ENCODE measurements at regions not wholly inside any gene's neighbourhood (a gene's known extent, or its start where the extent isn't known, plus 50 kb on each side); places are given as distances from the start of the nearest gene placed in this dataset.
A peak's percentile ranks its signal among the peaks of the same experiment; 100 is the strongest.
"Not testable (repeated sequence)": the region's sequence is repeated elsewhere in the genome, so short reads cannot be mapped to it uniquely, and the experiment has no call there.

DNA sequence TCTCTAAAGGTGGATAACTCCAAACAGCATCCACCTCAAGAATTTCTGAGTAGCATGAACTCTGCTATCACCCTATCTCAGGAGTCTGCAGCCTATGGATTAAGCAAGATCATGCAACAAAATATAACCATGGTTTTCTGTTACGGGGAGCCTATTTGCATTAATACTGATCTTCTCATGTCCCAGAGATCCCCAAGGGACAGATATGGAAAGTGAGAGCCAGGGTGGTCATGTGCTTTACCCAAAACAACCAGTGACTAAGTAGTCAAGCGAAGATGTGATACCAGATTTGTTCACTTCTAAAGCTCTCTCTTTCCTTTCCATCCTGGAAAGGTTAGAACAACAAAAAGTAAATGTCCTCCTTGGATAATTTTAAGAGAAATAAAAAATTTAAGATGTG, 125.1 kb downstream of the PRRX1 start:
- peaks cover 0 to 10% (median 0%) of the 10 kb centered on the region in 3 donors for H3K27me3 Mint-ChIP-seq
- H3K4me1 Mint-ChIP-seq, result no peaks in the 10 kb centered on the region
- no peak for DNase-seq
- no peak overlapping the region for H3K4me3 Mint-ChIP-seq
- no peak overlapping the region for H3K27ac Mint-ChIP-seq
- H3K9me3 Mint-ChIP-seq, result peaks cover 0 to 9% (median 2%) of the 10 kb centered on the region in 7 donors
- H3K36me3 Mint-ChIP-seq, result no peaks in the 10 kb centered on the region
- no peak for ATAC-seq (ENCODE audit: low read depth in 2 of 2)

DNA sequence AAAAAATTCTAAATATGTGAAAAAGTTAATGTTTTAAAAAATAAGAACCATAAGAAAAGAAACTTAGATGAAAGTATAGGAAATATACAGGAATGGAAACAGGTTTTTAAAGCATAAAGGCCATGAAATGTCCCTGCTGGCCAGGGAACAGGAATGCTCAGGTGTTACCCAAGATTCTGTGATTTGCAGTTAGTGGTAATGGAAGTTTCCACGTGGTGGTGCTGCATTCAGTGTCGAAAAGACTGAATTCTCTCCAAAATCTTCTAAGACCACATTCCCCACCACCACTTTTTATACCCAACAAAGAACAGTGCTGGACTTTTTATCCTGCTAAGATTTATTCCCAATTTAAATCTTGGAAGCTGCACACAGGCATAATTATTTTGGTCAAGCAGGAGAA, 126.2 kb downstream of the PRRX1 start:
- Mint-ChIP-seq H3K27ac (no peak overlapping the region), H3K9me3 (peaks cover 0 to 9% (median 2%) of the 10 kb centered on the region in 7 donors), H3K36me3 (no peaks in the 10 kb centered on the region), H3K4me3 (no peak overlapping the region), H3K4me1 (no peaks in the 10 kb centered on the region), H3K27me3 (peaks cover 0 to 10% (median 0%) of the 10 kb centered on the region in 3 donors)
- DNase-seq (no peak), ATAC-seq (ENCODE audit: low read depth in 2 of 2) (no peak)

DNA sequence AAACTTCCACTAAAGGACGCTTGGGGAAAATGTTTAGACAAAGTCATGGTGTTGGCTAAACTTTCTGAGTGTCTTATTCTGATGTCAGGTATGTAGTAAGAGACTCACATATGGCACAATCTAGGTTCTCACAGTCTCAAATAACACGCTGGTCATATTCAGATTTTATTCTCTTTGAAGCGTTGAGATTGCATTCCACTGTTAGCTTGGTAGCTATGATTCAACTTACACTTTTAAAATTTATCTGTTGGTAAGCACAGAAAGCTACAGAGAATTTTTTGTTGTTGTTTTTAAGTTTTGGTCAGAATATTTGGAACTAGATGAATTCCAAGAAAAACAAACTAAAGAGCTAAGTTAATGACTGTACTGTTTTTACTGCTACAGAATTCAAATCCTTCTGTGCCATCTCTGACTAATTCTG, 126.7 kb downstream of the PRRX1 start:
- ATAC-seq (ENCODE audit: low read depth in 2 of 2) (no peak), DNase-seq (no peak)
- no peak overlapping the region for H3K27ac Mint-ChIP-seq
- peaks cover 0 to 10% (median 0%) of the 10 kb centered on the region in 3 donors for H3K27me3 Mint-ChIP-seq
- H3K4me3 Mint-ChIP-seq, result no peak overlapping the region
- no peaks in the 10 kb centered on the region for H3K4me1 Mint-ChIP-seq
- no peaks in the 10 kb centered on the region for H3K36me3 Mint-ChIP-seq
- peaks cover 0 to 9% (median 2%) of the 10 kb centered on the region in 7 donors for H3K9me3 Mint-ChIP-seq

DNA sequence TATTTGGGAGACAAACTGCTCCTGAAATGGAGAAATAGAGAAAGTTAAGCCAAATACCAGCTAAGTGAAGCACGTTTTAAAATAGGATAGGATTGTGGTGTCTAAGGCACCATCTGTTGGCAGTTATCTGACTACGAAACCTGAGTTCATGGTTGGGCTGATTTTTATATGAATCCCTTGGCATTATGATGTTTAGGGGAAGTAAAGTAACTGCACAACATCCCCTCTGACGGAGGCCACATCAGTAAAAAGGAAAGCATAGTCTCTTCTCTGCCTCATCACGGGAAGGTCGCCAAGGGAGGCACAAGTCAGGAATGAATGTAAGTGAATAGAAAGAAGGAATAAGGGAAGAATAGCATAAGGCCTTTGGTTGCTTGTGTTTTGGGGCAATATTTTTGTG, 128.0 kb downstream of the PRRX1 start:
- H3K9me3 Mint-ChIP-seq, result peaks cover 0 to 5% (median 0%) of the 10 kb centered on the region in 7 donors
- H3K27ac Mint-ChIP-seq, result no peak overlapping the region
- no peaks in the 10 kb centered on the region for H3K36me3 Mint-ChIP-seq
- H3K4me3 Mint-ChIP-seq, result no peak overlapping the region
- ATAC-seq (ENCODE audit: low read depth in 2 of 2) (no peak), DNase-seq (no peak)
- H3K27me3 Mint-ChIP-seq, result peaks cover 0 to 11% (median 0%) of the 10 kb centered on the region in 3 donors
- no peaks in the 10 kb centered on the region for H3K4me1 Mint-ChIP-seq

DNA sequence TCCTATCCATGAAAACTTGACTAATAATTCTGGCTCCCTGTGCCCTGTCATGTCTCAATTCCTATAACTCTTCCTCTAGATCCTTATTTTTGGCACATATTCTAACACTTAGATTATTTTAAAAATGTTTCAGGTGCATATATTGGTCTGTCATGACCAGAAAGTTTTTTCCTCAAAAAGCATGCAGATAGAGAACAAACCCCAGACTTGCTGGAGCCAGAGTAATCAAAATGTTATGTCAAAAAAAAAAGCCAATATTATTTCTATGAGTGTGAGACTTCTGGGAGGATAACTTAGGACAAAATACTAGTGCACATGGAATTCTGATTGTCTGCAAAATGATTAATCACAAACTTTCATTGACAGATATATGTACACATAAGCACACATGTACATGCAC, 135.1 kb upstream of the MROH9 start:
- peak overlapping the region in 1 of 6 donors; percentile 20 for H3K27ac Mint-ChIP-seq
- no peaks in the 10 kb centered on the region for H3K4me1 Mint-ChIP-seq
- DNase-seq, result no peak
- no peak for ATAC-seq (ENCODE audit: low read depth in 2 of 2)
- H3K36me3 Mint-ChIP-seq, result no peaks in the 10 kb centered on the region
- H3K9me3 Mint-ChIP-seq, result peaks cover 0 to 1% (median 0%) of the 10 kb centered on the region in 7 donors
- H3K4me3 Mint-ChIP-seq, result no peak overlapping the region
- peaks cover 0 to 6% (median 0%) of the 10 kb centered on the region in 3 donors for H3K27me3 Mint-ChIP-seq

DNA sequence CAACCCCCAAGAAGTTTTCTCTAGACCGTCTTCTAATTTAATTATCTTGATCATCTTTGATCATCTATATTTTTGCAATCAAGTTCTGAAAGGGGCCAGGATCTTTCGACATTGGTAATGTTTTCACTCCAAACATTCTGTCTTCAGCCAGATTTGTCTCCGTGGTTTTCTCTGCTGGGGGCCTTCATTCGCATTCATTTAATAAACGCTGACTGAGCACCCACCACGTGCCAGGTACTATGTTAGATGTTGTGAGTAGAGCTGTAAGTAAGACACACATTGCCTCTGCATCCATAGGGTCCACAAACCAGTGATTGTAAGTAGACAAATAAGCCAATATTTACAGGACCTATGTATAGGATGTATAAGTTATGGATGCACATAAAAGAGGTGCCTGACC, 134.5 kb upstream of the MROH9 start:
- H3K4me1 Mint-ChIP-seq, result no peaks in the 10 kb centered on the region
- H3K4me3 Mint-ChIP-seq, result no peak overlapping the region
- H3K36me3 Mint-ChIP-seq, result no peaks in the 10 kb centered on the region
- H3K9me3 Mint-ChIP-seq, result peaks cover 0 to 1% (median 0%) of the 10 kb centered on the region in 7 donors
- no peak for ATAC-seq (ENCODE audit: low read depth in 2 of 2)
- no peak for DNase-seq
- H3K27me3 Mint-ChIP-seq, result peaks cover 0 to 6% (median 0%) of the 10 kb centered on the region in 3 donors
- H3K27ac Mint-ChIP-seq, result no peak overlapping the region

DNA sequence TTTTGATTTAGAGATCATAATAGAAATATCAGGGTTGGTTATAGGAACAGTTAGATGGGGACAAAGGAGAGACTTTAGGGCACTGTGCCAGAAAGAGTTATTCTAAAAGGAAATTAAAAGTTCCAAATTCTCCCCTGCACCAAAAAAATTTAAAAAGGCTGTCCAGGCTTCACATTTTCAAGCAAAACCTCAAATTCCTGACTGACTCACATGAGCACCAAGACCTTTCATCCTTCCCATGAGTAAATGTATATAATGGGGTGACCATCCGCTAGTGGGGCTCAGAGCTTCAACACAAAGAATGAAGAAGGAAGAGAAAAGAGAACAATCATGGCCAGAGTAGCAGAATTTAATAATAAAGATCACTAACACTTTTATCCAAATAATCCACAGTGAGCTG, 131.6 kb upstream of the MROH9 start:
- Mint-ChIP-seq H3K27ac (no peak overlapping the region), H3K27me3 (no peaks in the 10 kb centered on the region), H3K4me1 (no peaks in the 10 kb centered on the region), H3K36me3 (no peaks in the 10 kb centered on the region), H3K4me3 (no peak overlapping the region), H3K9me3 (peaks cover 0 to 5% (median 0%) of the 10 kb centered on the region in 7 donors)
- no peak for ATAC-seq (ENCODE audit: low read depth in 2 of 2)
- no peak for DNase-seq

DNA sequence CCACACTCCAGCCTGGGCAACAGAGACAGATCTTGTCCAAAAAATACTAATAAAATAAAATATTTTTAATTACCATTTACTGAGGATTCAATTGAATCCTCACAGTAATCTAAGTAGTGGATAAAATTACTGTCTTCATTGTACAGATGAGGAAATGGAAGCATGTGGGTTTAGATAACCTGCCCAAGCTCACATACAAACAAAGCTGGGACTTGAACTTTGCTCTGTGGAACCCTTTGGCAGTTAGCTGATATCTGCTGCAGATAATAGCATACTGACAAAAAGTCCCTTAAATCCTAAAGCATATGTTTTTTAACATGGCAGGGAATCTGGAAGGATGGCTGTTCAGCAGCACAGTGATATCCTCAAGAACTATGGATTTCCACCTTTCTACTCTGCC, 130.9 kb upstream of the MROH9 start:
- no peaks in the 10 kb centered on the region for H3K4me1 Mint-ChIP-seq
- H3K27me3 Mint-ChIP-seq, result no peaks in the 10 kb centered on the region
- H3K9me3 Mint-ChIP-seq, result peaks cover 0 to 5% (median 0%) of the 10 kb centered on the region in 7 donors
- H3K27ac Mint-ChIP-seq, result no peak overlapping the region
- no peak for DNase-seq
- no peak for ATAC-seq (ENCODE audit: low read depth in 2 of 2)
- H3K36me3 Mint-ChIP-seq, result no peaks in the 10 kb centered on the region
- no peak overlapping the region for H3K4me3 Mint-ChIP-seq

DNA sequence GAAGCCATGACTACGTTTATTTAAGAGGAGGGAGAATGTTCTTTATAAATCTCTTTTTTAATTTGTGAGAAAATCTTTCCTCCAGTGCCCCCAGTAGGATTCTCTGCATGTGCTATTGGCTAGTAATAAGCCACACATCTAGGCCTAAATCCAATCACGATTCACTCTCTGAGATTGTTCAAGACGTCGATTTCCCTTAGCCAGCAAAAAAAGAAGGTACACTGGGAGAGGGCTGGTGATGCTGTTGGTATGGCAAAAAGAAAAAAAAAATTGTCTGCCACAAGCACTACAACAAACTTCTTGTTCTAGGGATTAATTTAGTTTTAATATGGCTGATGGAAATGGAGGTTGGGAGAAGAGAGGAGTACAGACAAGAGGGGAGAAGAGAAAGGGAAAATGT, 130.5 kb upstream of the MROH9 start:
- H3K9me3 Mint-ChIP-seq, result peaks cover 0 to 5% (median 0%) of the 10 kb centered on the region in 7 donors
- H3K4me3 Mint-ChIP-seq, result no peak overlapping the region
- no peaks in the 10 kb centered on the region for H3K4me1 Mint-ChIP-seq
- DNase-seq, result no peak
- no peak for ATAC-seq (ENCODE audit: low read depth in 2 of 2)
- H3K27me3 Mint-ChIP-seq, result no peaks in the 10 kb centered on the region
- peak overlapping the region in 1 of 6 donors; percentile 48 for H3K27ac Mint-ChIP-seq
- H3K36me3 Mint-ChIP-seq, result no peaks in the 10 kb centered on the region

DNA sequence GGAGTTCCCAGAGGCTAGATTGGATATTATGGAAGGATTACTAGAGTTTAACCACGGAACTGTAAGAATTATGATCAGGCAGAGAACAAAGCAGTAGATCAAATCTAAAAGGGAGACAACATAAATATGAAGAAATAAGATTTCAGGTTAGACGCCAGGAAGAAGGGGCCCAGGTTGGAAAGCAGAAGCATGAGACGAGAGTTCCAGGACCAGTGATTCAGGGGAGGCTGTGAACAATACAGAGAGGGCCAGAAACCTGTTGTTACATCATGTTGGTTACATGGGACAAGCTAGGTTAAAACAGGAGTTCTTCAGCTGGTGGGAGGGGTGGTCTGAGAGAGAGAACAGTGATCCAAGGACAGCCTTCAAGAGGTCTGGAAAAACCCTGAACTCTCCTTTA, 128.4 kb upstream of the MROH9 start:
- no peak for DNase-seq
- no peaks in the 10 kb centered on the region for H3K4me1 Mint-ChIP-seq
- no peak for ATAC-seq (ENCODE audit: low read depth in 2 of 2)
- H3K36me3 Mint-ChIP-seq, result no peaks in the 10 kb centered on the region
- no peak overlapping the region for H3K27ac Mint-ChIP-seq
- H3K27me3 Mint-ChIP-seq, result peaks cover 0 to 4% (median 0%) of the 10 kb centered on the region in 3 donors
- H3K4me3 Mint-ChIP-seq, result no peak overlapping the region
- peaks cover 0 to 7% (median 1%) of the 10 kb centered on the region in 7 donors for H3K9me3 Mint-ChIP-seq

DNA sequence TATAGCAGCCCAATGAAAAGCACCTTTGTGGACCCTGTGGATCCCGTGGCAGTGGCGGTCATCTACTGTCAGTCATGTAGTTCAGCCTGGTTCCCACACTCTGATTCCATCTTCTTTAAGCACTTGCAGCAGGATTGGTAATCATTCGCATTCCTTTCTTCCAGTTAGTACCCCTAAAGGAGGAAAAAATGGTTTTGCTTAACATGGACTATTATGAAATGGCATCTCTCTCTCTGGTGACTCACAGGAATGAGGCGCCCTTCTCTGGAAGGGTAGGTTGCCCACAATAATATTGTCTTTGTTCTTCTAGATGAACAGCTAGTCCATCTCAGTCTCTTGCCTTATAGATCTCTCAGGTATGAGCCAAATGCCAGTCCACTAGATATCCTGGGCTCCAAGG, 127.9 kb upstream of the MROH9 start:
- Mint-ChIP-seq H3K4me1 (no peaks in the 10 kb centered on the region), H3K9me3 (peaks cover 0 to 11% (median 4%) of the 10 kb centered on the region in 7 donors), H3K4me3 (no peak overlapping the region), H3K27me3 (peaks cover 0 to 9% (median 0%) of the 10 kb centered on the region in 3 donors), H3K27ac (no peak overlapping the region), H3K36me3 (no peaks in the 10 kb centered on the region)
- DNase-seq, result no peak
- no peak for ATAC-seq (ENCODE audit: low read depth in 2 of 2)

DNA sequence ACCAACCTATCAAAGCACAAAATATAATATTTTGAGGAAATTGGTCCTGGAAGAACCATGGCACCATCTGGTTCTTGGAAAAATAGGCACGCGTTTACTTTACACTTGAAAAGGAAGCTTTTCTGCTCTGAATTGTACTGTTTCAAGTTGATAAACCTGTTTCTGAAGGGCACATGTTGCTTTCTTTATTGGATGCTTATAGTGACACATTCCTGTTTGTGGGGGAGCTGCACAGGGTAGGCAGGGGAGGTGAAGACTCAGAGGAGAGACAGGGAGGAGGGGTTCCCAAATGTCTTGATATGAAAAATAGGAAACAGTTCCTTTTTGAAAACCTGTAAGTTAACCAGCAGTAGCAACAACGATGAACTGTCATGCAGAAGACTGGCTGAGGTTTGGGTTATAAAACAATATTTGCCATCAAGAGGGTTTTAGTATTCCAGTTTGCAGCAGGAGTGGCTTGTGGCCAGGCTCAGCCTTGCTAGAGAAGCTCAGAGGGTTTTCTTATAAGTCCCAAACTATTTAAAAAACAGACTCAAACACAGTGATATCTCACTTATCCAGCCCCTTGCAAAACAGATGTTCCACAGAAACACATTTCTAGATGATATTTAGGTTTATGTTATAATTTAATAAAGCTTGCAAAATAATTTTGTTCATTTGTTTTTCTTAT, 127.0 kb upstream of the MROH9 start:
- Mint-ChIP-seq H3K27ac (peak overlapping the region in 1 of 6 donors; percentile 5), H3K4me3 (no peak overlapping the region), H3K36me3 (no peaks in the 10 kb centered on the region), H3K27me3 (peaks cover 0 to 9% (median 0%) of the 10 kb centered on the region in 3 donors), H3K9me3 (peaks cover 0 to 11% (median 5%) of the 10 kb centered on the region in 7 donors), H3K4me1 (no peaks in the 10 kb centered on the region)
- DNase-seq (no peak), ATAC-seq (ENCODE audit: low read depth in 2 of 2) (no peak)

DNA sequence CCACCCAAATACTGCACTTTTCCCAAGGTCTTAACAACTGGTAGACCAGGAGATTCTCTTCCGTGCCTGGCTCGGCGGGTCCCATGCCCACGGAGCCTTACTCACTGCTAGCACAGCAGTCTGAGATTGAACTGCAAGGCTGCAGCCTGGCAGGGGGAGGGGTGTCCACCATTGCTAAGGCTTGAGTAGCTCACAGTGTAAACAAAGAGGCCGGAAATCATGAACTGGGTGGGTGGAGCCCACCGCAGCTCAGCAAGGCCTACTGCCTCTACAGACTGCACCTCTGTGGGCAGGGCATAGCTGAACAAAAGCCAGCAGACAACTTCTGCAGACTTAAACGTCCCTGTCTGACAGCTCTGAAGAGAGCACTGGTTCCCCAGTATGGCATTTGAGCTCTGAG, 124.3 kb upstream of the MROH9 start:
- H3K9me3 Mint-ChIP-seq, result peaks cover 1 to 23% (median 14%) of the 10 kb centered on the region in 7 donors
- ATAC-seq (ENCODE audit: low read depth in 2 of 2); H3K4me1 Mint-ChIP-seq; H3K4me3 Mint-ChIP-seq; H3K36me3 Mint-ChIP-seq; H3K27ac Mint-ChIP-seq; DNase-seq; H3K27me3 Mint-ChIP-seq: not testable (repeated sequence)

DNA sequence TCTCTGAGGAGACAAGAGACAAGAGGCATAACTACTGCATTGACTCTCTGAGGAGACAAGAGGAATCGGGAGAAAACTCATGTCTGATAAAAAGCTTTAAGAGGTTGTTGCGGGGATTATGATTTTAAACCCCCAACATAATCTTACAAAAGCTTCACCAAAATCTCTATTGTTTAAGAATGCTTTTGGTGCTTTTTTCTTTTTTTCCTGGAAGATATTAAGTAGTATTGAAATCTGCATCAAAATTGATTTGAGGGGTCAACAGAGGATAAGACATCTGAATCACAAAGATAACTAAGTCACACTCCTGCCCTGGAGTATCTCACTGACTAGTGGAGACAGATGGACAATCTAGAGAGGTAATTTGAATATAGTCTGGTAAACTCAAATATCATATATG, 115.6 kb upstream of the MROH9 start:
- ATAC-seq (ENCODE audit: low read depth in 2 of 2), result no peak

More for the DNA sequence above, 115.6 kb upstream of the MROH9 start:
- peak overlapping the region in 1 of 6 donors; percentile 44 for H3K27ac Mint-ChIP-seq
- no peaks in the 10 kb centered on the region for H3K36me3 Mint-ChIP-seq
- no peak overlapping the region for H3K4me3 Mint-ChIP-seq
- peaks cover 2 to 16% (median 11%) of the 10 kb centered on the region in 7 donors for H3K9me3 Mint-ChIP-seq
- no peaks in the 10 kb centered on the region for H3K27me3 Mint-ChIP-seq
- H3K4me1 Mint-ChIP-seq, result no peaks in the 10 kb centered on the region
- no peak for DNase-seq

Data from naive B cell (primary cell).